Right cardiac atrium (tissue), 5 donors: ENCODE measurements at regions not wholly inside any gene's neighbourhood (a gene's known extent, or its start where the extent isn't known, plus 50 kb on each side); places are given as distances from the start of the nearest gene placed in this dataset.

Experiments used
- ATAC-seq, 2 donors: fragments of 200-7000 bp; cut with Tn5 transposase; one replicate each; pipeline versions ENCODE4 v1.8.0 to v1.9.1; 2020; ENCODE audit warnings: moderate library complexity in 2 of 2, mild to moderate bottlenecking in 1 of 2
- DNase-seq, 3 donors: peaks; one replicate each; pipeline ENCODE4 v3.0.0-alpha.2; 2020
- H3K27ac ChIP-seq: one replicate; pipeline ENCODE4 v1.5.1; 2013; ENCODE audit warnings: mild to moderate bottlenecking, low read length, control low read depth, moderate library complexity
- H3K27me3 ChIP-seq: one replicate; pipeline ENCODE4 v1.6.1; 2013; ENCODE audit not compliant: control insufficient read depth, insufficient read depth
- H3K4me1 ChIP-seq: one replicate; pipeline ENCODE4 v1.6.1; 2013; ENCODE audit warnings: low read length; ENCODE audit not compliant: control insufficient read depth, insufficient read depth
- H3K4me3 ChIP-seq: one replicate; pipeline ENCODE4 v1.5.1; 2013; ENCODE audit warnings: low read length, control low read depth
- H3K9me3 ChIP-seq: one replicate; pipeline ENCODE4 v1.6.1; 2013; ENCODE audit warnings: low read length; ENCODE audit not compliant: control insufficient read depth
- WGBS: extraction: QIAGEN DNeasy Blood & Tissue Kit; methylation state at CpG from one replicate; pipeline ENCODE4 v1.1.7; 2013; 5-methylcytosine and 5-hydroxymethylcytosine counted together
- intact Hi-C, 4 donors: fragments of 100-400 bp; cut with DNase I; formaldehyde crosslinking; loops; one replicate each; pipeline versions ENCODE4 v1.11.0 to v1.14.0; 2022 to 2023
- donor health status: healthy with polysubstance abuse.
- donor health status: DM: no; HTN: yes; CAD: no.
- donor health status: DM: no; HTN: no; CAD: no.
- donor health status: DM: no; HTN: yes; CAD: no; lungs with severe emphysema.
- donor health status: DM: yes; HTN: yes; CAD: no.

DNA sequence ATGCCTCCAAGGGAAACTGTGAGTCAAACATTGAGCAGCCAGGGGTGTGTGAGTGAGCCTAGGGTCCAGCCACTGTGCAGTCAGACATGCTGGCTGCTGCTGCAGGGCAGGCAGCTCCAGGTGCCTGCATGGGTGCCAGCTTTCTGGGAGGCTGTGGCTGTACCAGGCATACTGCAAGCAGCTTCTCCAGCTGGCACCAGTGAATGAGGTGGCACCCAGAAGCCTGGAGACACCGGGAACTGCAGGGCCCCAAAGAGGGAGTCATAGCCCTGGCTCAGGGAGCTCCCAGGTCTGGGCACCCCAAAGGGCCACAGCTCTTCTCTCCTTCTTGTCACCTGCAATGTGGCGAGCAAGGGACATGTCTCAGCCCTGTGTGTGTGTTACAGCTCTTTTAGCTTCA, 283.2 kb downstream of the RPRM start:
- intact Hi-C loops: no loop called here
- Histone ChIP-seq H3K4me3 (no peak overlapping the region), H3K4me1 (no peaks in the 10 kb centered on the region), H3K27me3 (no peaks in the 10 kb centered on the region), H3K9me3 (no peaks in the 10 kb centered on the region), H3K27ac (no peak overlapping the region)
- DNase-seq (no peak), ATAC-seq (no peak)
- 76% methylated on average over 2 of the region's 2 CpGs for WGBS

DNA sequence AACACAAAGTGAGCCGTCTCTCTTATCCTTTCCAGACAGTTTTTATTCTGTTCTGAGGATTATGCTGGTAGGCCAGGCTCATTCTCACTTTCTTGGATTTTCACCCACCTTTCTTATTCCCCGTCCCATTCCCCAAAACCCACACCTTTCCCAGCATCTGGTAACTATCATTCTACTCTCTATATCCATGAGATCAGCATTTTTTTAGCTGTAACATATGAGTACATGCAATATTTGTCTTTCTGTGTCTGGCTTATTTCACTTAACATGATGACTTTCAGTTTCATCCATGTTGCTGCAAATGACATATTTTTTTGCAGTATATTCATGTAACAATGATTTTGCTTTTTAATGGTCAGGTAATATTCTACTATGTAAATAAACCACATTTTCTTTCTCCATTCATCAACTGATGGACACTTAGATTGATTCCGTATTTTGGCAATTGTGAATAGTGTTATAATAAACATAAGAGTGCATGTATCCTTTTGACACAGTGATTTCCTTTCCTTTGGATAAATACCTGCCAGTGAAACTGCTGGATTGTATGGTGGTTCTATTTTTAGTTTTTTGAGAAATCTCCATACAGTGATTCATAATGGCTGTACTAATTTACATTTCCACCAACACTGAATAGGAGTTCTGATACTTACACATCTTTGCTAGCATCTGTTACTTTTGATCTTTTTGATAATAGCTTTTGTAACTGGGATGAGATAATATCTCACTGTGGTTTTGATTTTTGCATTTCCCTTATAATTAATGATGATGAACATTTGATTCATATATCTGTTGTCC, 289.3 kb downstream of the RPRM start:
- DNase-seq: no peak
- H3K9me3 ChIP-seq: no peaks in the 10 kb centered on the region
- H3K27ac ChIP-seq: no peak overlapping the region
- H3K4me1 ChIP-seq: no peaks in the 10 kb centered on the region
- no peak overlapping the region for H3K4me3 ChIP-seq
- no peak for ATAC-seq
- intact Hi-C loops: no loop called here
- 83% methylated on average over 3 of the region's 3 CpGs for whole genome bisulfite sequencing
- H3K27me3 ChIP-seq: no peaks in the 10 kb centered on the region

DNA sequence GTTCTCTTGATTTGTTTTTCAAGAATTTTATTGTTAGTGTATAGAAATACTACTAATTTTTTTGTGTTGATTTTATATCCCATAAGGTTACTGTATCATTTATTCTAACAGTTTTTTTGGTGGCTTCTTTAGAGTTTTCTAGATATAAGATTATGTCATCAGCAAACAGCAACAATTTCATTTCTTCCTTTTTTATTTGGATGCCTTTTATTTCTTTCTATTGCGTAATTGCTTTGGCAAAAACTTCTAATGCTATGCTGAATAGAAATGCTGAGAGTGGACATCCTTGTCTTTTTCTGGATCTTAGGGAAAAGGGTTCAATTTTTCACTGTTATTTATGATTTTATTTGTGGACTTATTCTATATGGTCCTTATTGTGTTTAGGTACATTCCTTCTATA, 298.8 kb downstream of the RPRM start:
- WGBS: 93% methylated on average over 1 of the region's 1 CpG
- H3K4me3 ChIP-seq: no peak overlapping the region
- no peaks in the 10 kb centered on the region for H3K9me3 ChIP-seq
- no peak overlapping the region for H3K27ac ChIP-seq
- H3K27me3 ChIP-seq: no peaks in the 10 kb centered on the region
- H3K4me1 ChIP-seq: no peaks in the 10 kb centered on the region
- intact Hi-C loops: no loop called here
- no peak for ATAC-seq
- no peak for DNase-seq

DNA sequence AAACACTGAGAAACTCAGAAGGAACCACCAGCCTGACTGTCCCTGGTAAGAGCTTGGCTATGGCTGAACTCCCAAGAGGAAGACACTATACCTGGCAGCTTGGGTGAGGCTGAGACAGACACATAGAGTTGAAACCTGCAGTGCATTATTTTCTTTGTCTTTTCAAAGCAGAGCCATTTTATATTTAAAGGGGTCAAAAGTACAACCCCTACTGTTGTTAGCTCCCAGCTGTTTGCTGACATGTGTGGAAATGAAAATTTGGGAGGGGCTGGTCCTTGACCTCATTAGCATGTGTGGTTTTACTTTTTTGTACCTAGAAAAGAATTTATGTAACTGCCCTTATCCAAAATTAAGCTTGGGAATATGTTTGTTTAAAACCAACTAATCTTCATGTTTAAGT, 309.0 kb downstream of the RPRM start:
- intact Hi-C loops: no loop called here
- no peak overlapping the region for H3K27ac ChIP-seq

DNA sequence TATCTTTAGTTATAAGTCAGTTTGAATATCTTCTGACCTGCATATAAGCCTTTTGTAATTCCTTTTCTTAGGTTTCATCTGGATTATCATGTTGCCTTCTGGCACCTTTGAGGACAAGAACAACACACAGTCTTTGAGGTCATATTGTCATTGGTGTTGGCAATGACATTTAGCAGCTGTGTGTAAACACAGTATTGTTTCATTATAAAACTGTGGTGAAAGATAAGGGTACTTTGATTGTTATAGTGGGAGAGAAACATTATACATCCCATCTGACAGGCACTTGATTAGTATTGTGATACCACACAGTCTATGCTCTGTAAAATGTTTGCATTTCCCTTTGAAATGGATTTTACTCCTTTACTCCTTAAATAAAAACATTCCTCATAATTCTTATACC, 313.5 kb downstream of the RPRM start:
- ATAC-seq (no peak), DNase-seq (no peak)
- Histone ChIP-seq H3K4me1 (no peaks in the 10 kb centered on the region), H3K9me3 (no peaks in the 10 kb centered on the region), H3K4me3 (no peak overlapping the region), H3K27ac (no peak overlapping the region), H3K27me3 (no peaks in the 10 kb centered on the region)
- intact Hi-C loops: no loop called here

More for the DNA sequence above, 309.0 kb downstream of the RPRM start:
- Histone ChIP-seq H3K27me3 (no peaks in the 10 kb centered on the region), H3K9me3 (no peaks in the 10 kb centered on the region), H3K4me1 (no peaks in the 10 kb centered on the region), H3K4me3 (no peak overlapping the region)
- ATAC-seq (no peak), DNase-seq (no peak)

DNA sequence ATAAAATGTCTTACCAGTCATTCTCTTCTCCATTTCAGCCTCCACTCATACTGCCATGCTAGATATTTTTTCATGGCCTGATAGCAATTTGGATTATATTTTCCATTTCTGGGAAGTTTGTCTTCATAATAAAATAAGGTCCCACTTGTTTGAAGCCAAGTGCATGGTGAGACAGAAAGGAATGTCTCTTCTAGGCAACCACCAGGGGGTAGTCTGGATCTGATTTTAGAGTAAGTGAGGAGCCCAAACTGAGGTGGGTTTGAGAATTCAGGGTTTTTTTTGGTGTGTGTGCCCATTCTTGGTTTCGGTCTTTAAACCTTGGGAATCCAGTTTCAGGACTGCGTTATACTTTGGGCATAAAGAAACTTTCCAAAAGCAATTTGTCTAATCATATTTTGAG, 315.5 kb downstream of the RPRM start:
- no peak overlapping the region for H3K27ac ChIP-seq
- H3K27me3 ChIP-seq: no peaks in the 10 kb centered on the region
- intact Hi-C loops: no loop called here
- H3K4me1 ChIP-seq: no peaks in the 10 kb centered on the region
- no peaks in the 10 kb centered on the region for H3K9me3 ChIP-seq
- no peak overlapping the region for H3K4me3 ChIP-seq
- DNase-seq: no peak
- WGBS: 67% methylated on average over 2 of the region's 2 CpGs
- ATAC-seq: no peak

DNA sequence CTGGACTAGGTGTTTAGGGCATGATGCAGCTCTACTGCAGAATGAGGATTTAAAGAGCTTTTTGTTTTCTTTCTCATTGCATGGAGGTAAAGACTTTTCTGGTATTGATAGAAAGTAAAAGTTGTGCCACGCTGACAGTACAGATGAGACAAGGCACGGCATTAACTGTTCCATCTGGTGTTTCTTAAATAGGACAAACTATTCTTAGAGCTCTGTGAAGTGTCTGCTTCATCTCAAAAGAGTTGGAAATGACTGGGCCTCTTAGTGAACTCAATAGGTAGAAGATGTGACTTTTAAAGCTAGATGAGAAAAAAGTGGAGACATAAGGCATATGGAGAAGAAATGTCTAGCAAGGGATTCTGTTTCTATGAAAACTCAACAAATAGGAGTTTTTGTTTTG, 321.8 kb downstream of the RPRM start:
- WGBS: 44% methylated on average over 2 of the region's 2 CpGs
- no peak for DNase-seq
- no peak overlapping the region for H3K4me3 ChIP-seq
- H3K27me3 ChIP-seq: no peaks in the 10 kb centered on the region
- no peak for ATAC-seq
- H3K27ac ChIP-seq: no peak overlapping the region
- no peaks in the 10 kb centered on the region for H3K4me1 ChIP-seq
- no peaks in the 10 kb centered on the region for H3K9me3 ChIP-seq
- intact Hi-C loops: no loop called here

DNA sequence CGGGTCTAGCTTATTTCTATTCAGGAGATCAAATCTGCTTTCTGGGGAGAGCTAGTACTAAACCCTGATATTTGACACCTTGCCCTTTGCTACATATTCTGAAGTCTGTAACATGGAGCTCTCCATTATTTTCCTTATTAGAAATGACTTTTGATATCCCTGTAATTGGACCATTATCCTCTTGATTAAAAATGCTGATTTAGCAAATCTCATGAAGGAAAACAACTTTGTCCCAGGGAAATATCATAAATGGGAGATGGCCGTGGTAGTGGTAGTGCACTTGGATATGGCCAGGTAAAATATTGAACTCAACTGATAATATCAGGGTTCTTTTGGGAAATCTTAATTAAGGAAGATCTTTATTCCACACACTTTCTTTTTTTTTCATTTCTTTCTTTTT, 326.5 kb downstream of the RPRM start:
- Histone ChIP-seq H3K27me3 (no peaks in the 10 kb centered on the region), H3K4me1 (no peaks in the 10 kb centered on the region), H3K9me3 (no peaks in the 10 kb centered on the region), H3K27ac (no peak overlapping the region), H3K4me3 (no peak overlapping the region)
- ATAC-seq (no peak), DNase-seq (no peak)
- whole genome bisulfite sequencing: 85% methylated on average over 2 of the region's 2 CpGs
- intact Hi-C loops: no loop called here

DNA sequence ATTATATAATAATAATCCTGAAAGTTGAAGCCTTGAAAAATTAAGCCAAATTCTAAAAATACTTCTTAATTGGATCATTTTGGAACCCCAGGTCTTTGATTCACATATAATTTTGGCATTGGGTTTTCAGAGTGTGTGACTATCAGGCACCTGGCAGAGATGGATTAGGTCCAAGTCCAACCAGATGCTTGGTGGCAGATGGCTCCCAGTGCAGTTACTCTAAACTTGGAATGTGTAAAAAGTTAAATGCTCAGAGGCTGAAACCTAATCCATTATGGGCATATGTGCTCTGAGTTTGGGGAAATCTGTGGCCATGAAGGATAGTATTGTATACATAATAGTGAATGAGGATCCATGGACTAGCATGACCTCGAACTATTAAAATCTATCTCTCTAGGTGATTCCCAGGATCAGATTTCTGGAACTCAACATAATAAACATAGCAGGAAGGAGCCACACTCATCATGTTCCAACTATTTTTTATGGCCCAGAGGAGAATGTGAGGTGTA, 333.0 kb downstream of the RPRM start:
- no peak overlapping the region for H3K4me3 ChIP-seq
- intact Hi-C loops: no loop called here
- H3K4me1 ChIP-seq: no peaks in the 10 kb centered on the region
- H3K27me3 ChIP-seq: no peaks in the 10 kb centered on the region
- ATAC-seq (no peak), DNase-seq (no peak)
- no peak overlapping the region for H3K27ac ChIP-seq
- WGBS: 81% methylated on average over 1 of the region's 1 CpG
- H3K9me3 ChIP-seq: no peaks in the 10 kb centered on the region

DNA sequence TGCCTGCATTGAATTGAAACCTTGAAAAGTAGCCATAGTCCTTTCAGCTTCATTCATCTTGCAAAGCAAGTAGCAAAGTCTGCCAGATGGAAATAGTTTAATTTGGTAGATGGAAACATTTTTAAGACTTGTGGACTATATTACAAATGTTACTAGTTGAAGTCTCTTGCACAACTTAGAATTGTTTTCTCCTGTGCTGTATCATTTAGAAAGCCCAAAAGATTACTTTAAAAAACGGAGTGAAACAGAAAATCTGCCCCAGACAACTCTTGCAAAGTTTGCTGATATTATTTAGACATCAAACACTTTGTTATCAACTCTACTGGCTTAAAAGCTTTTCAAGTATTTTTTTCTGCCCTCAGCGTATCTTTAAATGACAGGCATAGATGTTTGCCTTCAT, 335.0 kb downstream of the RPRM start:
- Histone ChIP-seq H3K4me1 (no peaks in the 10 kb centered on the region), H3K9me3 (no peaks in the 10 kb centered on the region), H3K27ac (no peak overlapping the region), H3K4me3 (no peak overlapping the region), H3K27me3 (no peaks in the 10 kb centered on the region)
- ATAC-seq: no peak
- 36% methylated on average over 2 of the region's 2 CpGs for WGBS
- DNase-seq: no peak
- intact Hi-C loops: no loop called here

DNA sequence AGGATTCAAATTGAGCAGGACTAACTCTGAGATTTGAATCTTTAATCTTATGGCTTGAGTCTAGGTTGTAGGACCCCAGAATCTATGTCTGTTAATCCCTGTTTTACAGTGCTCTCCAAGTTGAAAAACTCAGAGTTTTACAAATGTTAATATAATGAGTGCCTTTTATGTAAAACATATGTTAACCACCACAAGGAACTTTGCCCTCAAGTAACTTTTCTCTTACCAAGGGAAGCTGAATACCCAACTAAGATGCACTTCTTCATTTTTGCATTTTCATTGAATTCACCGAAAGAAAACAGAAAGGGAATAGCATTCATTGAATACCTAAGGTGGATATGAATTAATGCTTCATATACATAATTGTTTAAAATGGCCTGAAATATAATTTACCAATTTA, 338.1 kb downstream of the RPRM start:
- intact Hi-C loops: no loop called here
- 94% methylated on average over 1 of the region's 1 CpG for WGBS
- DNase-seq (no peak), ATAC-seq (no peak)
- no peak overlapping the region for H3K4me3 ChIP-seq
- H3K27ac ChIP-seq: no peak overlapping the region
- H3K4me1 ChIP-seq: no peaks in the 10 kb centered on the region
- H3K27me3 ChIP-seq: no peaks in the 10 kb centered on the region
- no peaks in the 10 kb centered on the region for H3K9me3 ChIP-seq
